KMS-11 (cell line): ENCODE measurements at regions not wholly inside any gene's neighbourhood (a gene's known extent, or its start where the extent isn't known, plus 50 kb on each side); places are given as distances from the start of the nearest gene placed in this dataset.

Experiments
- H2AFZ ChIP-seq: fragments of 200-600 bp; sonication (generic); 2 replicates; pipeline ENCODE4 v1.6.1; 2016; ENCODE audit warnings: antibody characterized with exemption, mixed run types, low read depth
- H3K27ac ChIP-seq: fragments of 200-600 bp; sonication (generic); 2 replicates; pipeline ENCODE4 v1.6.1; 2016; ENCODE audit warnings: mild to moderate bottlenecking, mixed run types
- H3K27me3 ChIP-seq: fragments of 200-600 bp; sonication (generic); 2 replicates; pipeline ENCODE4 v1.6.1; 2017; ENCODE audit warnings: mild to moderate bottlenecking, low read depth, mixed run types, moderate library complexity; ENCODE audit not compliant: insufficient read depth
- H3K36me3 ChIP-seq: fragments of 200-600 bp; sonication (generic); 2 replicates; pipeline ENCODE4 v1.6.1; 2017; ENCODE audit warnings: mild to moderate bottlenecking, mixed run types; ENCODE audit not compliant: insufficient read depth
- H3K4me1 ChIP-seq: fragments of 200-600 bp; sonication (generic); 2 replicates; pipeline ENCODE4 v1.6.1; 2016; ENCODE audit warnings: mild to moderate bottlenecking, low read depth, mixed run types; ENCODE audit not compliant: poor library complexity, severe bottlenecking
- H3K4me2 ChIP-seq: fragments of 200-600 bp; sonication (generic); 2 replicates; pipeline ENCODE4 v1.7.0; 2016; ENCODE audit warnings: mild to moderate bottlenecking, mixed run types
- H3K4me3 ChIP-seq: fragments of 200-600 bp; sonication (generic); IDR thresholded peaks from 2 replicates; pipeline ENCODE4 v1.6.1; 2017; ENCODE audit warnings: low read depth, low read length, mixed read lengths; ENCODE audit not compliant: insufficient read depth
- H3K79me2 ChIP-seq: fragments of 200-600 bp; sonication (generic); 2 replicates; pipeline ENCODE4 v1.6.1; 2016; ENCODE audit warnings: low read depth, mixed run types; ENCODE audit not compliant: insufficient read depth
- H3K9ac ChIP-seq: fragments of 200-600 bp; sonication (generic); 2 replicates; pipeline ENCODE4 v1.6.1; 2016; ENCODE audit warnings: mild to moderate bottlenecking, mixed run types
- H4K20me1 ChIP-seq: fragments of 200-600 bp; sonication (generic); 2 replicates; pipeline ENCODE4 v1.6.1; 2016; ENCODE audit warnings: mild to moderate bottlenecking, mixed run types; ENCODE audit not compliant: insufficient read depth
- CTCF ChIP-seq: fragments of 200-600 bp; sonication (generic); conservative IDR thresholded peaks from 2 replicates; pipeline ENCODE4 v1.6.1; 2017; ENCODE audit warnings: low read depth, mild to moderate bottlenecking, antibody characterized with exemption, low read length, moderate library complexity, mixed read lengths

DNA sequence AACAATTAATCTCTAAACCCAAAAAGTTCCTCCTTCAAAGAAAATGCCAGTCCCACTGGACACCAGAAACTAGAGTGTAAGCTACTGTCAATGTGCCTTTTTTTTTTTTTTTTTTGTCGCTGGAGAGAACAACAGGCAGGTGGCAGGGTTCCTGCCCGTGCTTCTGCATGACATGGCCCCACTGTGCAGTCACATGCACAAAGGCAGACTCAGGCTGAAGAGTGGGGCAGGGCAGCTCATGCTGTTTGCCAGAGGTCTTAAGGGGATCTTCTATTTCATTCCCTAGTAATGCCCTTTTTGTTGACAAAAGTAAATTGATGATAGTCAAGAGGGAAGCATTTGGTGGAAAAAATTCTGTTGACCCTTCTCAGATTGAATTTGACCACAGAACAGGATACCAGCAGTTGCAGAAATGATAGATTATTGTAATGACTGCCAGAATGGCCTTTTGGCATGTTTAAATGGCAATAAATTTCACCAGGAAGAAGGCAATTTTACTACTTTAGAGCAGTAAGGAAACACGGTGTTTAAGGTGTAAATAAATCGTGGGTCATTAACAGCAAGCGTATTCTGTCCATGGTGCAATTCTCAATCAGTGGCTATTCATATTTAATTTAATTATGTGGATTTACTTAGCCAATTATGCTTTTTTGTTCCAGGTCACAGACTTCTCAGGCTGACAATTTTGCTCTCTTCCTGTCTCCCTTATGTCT, 80.9 kb downstream of the NKX6-1 start:
- no peaks in the 10 kb centered on the region for H3K79me2 ChIP-seq
- H3K9ac ChIP-seq = no peak overlapping the region
- no peak overlapping the region for H3K27ac ChIP-seq
- no peaks in the 10 kb centered on the region for H3K4me1 ChIP-seq
- no peak for TF ChIP-seq CTCF
- no peaks in the 10 kb centered on the region for H3K27me3 ChIP-seq
- H4K20me1 ChIP-seq = no peaks in the 10 kb centered on the region
- H2AFZ ChIP-seq = no peak overlapping the region
- H3K4me2 ChIP-seq = no peak overlapping the region
- H3K36me3 ChIP-seq = no peaks in the 10 kb centered on the region
- no peak overlapping the region for H3K4me3 ChIP-seq

- no peak overlapping the region for H3K4me2 ChIP-seq
- H3K27ac ChIP-seq = no peak overlapping the region
- H3K4me3 ChIP-seq = no peak overlapping the region
- H4K20me1 ChIP-seq = no peaks in the 10 kb centered on the region
- no peaks in the 10 kb centered on the region for H3K36me3 ChIP-seq
- no peaks in the 10 kb centered on the region for H3K27me3 ChIP-seq
- no peak overlapping the region for H3K9ac ChIP-seq
- H2AFZ ChIP-seq = no peak overlapping the region
- TF ChIP-seq CTCF = no peak
- H3K79me2 ChIP-seq = no peaks in the 10 kb centered on the region
- no peaks in the 10 kb centered on the region for H3K4me1 ChIP-seq
Measured at GRCh38 chr4:84413976-84414375, 85.1 kb downstream of the NKX6-1 start.

- TF ChIP-seq CTCF = no peak
- H3K4me2 ChIP-seq = no peak overlapping the region
- no peaks in the 10 kb centered on the region for H3K36me3 ChIP-seq
- no peaks in the 10 kb centered on the region for H3K79me2 ChIP-seq
- H2AFZ ChIP-seq = no peak overlapping the region
- H3K27ac ChIP-seq = no peak overlapping the region
- H3K9ac ChIP-seq = no peak overlapping the region
- no peaks in the 10 kb centered on the region for H3K4me1 ChIP-seq
- no peak overlapping the region for H3K4me3 ChIP-seq
- no peaks in the 10 kb centered on the region for H3K27me3 ChIP-seq
- no peaks in the 10 kb centered on the region for H4K20me1 ChIP-seq
Measured at GRCh38 chr4:84413480-84413879, 85.6 kb downstream of the NKX6-1 start.

DNA sequence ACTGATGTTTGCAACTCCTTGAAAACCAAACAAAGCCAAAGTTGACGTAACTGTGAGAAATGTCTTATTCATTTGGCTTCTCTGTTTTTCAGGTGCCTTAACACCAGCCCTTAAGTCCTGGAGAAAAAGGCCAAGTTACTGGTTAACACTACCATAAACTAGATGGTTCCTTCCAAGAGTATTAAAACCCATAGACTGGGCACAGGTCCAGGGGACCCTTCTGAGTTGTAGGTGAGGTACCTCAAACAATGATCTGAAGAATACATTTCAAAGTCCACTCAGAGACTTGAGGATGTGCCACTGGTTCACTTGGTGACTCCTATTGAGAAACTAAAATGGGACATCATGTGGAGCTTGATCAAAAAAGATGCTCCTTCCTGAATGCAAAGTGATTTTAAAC, 87.0 kb downstream of the NKX6-1 start:
- H3K4me3 ChIP-seq = no peak overlapping the region
- H2AFZ ChIP-seq = no peak overlapping the region
- no peaks in the 10 kb centered on the region for H3K36me3 ChIP-seq
- H3K27me3 ChIP-seq = no peaks in the 10 kb centered on the region
- H3K9ac ChIP-seq = no peak overlapping the region
- H3K4me1 ChIP-seq = no peaks in the 10 kb centered on the region
- TF ChIP-seq CTCF = no peak
- H3K27ac ChIP-seq = no peak overlapping the region
- H4K20me1 ChIP-seq = no peaks in the 10 kb centered on the region
- H3K4me2 ChIP-seq = no peak overlapping the region
- no peaks in the 10 kb centered on the region for H3K79me2 ChIP-seq
